Fibroblast of skin of scalp (primary cell): ENCODE measurements at regions not wholly inside any gene's neighbourhood (a gene's known extent, or its start where the extent isn't known, plus 50 kb on each side); places are given as distances from the start of the nearest gene placed in this dataset.

Source experiments
- DNase-seq: peaks from one replicate; pipeline ENCODE4 v3.0.0-alpha.2; 2013

DNA sequence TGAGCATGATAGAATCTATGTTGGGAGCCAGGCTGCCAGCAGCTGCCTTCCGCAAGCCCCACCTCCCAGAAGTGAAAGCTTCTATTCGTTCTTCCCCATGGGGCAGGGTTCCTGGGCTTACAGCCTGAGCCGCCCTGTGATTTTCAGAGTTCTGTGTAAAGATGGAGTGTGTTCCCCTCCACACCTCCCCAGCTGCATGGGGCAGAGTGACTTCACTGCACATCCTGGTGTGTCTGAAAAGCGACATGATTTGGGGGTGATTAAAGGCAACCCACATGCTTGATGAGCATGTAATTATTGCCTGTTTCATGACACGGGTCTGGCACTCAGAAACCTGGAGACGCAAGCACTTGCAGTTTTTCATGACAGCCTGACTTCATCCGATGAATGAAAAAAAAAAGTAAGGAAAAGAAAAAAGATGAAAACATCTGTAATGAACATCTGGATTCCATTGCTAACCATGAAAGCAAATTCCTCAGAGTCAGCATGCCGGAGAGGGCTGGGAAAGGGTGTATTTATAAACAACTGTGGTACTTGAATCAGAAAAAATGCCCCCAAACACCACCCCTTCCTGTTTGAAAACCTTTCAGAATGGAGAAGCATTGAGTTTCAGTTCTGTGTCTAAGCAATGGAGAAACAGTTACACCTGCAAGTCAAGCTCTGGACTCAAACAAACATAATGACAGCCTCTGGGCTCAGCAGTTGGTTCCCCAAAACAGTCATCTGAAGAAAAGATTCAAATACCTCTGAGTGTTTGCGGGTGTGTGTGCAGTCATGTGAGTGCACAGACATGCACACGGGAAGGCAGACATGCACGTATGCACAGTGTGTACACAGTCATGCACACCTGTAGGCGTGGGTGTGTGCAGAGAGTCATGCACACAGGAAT is 266.0 kb downstream of the ENGASE start:
- no peak for DNase-seq

DNA sequence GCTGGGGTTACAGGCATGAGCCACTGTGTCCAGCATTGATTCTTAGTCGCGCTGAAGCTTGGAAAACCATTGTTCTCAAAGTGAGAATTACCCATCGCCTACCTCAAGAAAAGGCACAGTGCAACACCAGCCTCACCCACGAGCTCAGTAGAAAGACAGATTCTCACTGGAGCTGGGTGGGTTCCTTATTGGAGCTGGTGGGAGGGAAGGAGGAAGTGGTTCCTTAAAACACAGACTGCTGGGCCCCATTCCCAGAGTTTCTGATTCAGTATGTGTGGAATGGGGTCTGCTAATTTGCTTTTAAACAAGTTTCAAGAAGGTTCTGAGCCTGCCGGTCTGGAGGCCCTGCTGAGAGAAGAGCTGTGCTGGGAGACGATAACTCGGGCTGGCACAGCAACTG is 264.7 kb downstream of the ENGASE start:
- no peak for DNase-seq

- peak; percentile 29 for DNase-seq
Measured at GRCh38 chr17:79338604-79339003, 264.0 kb downstream of the ENGASE start.

DNA sequence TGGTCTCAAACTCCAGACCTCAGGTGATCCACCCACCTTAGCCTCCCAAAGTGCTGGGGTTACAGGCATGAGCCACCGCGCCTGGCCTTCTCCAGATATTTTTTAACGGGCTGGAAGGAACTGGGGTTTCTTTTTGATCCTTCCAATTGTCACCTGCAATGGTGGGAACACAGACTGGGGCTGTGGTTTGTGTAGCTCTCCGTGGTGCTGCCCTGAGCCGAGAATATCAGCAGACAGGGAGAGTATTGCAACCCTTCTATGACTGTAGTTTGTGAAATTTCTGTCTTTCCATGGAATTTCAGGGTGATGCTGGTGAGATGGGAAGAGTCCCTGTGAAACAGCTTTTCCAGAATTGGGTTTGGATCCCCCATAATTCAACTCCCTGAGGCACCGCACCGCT is 263.5 kb downstream of the ENGASE start:
- no peak for DNase-seq

DNA sequence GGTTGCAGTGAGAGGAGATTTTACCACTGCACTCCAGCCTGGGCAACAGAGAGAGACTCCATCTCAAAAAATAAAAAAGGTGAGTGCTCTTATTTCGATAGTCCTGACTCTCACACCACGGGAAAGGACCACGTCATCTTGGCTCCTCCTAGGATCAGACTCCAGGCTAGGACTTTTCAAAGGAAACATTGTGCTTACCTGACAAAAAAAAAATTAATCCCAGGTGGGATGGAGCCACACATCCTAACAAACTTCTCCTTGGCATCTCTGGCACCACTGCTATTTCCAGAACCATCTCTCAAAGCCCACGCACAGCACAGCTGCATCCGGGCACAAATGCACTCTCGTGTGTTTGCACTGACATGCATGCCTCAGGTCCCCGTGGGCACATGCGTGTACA is 262.4 kb downstream of the ENGASE start:
- DNase-seq = no peak

GRCh38 chr17:79335456-79335855 is 260.8 kb downstream of the ENGASE start:
- DNase-seq = no peak

GRCh38 chr17:79332011-79332554 is 257.5 kb downstream of the ENGASE start:
- no peak for DNase-seq

DNA sequence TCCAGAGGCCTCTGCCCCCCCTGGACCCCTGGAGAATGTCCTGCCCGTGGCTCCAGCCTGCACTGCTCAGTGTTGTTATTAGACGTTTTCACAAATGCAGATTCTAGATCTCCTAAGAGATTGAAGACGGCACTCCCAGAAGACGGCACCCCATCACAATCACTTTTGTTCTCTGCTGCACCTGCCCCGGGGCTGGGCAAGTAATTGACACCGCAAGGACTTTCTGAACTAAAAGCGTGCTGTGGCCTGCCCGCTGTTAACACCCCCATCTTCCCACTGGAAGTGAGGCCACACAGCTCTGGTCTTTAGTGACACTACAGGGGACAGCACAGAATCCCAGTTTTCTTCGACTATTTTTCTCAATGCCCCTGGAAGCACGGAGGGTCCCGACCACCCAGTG is 256.9 kb downstream of the ENGASE start:
- DNase-seq = no peak

DNA sequence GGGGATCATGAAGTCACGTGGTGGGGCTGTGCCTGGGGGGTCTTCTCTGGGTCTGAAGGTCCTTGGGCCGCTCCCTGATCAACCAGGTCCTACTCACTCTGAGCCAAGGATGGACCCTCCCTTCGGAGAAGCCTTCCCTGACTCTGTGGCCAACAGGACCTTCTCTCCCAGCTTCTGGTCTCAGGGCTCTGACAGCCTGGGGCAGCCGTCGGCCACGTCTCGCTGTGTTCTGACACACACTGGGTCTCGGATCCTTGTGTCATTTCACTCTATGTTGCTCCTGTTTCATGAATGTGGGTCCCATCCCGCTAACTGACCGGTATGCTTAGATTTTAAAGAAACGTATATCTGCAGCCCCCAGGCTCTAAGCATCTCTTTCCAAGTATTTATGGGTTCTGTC is 256.1 kb downstream of the ENGASE start:
- DNase-seq = no peak

GRCh38 chr17:79330229-79330628 is 255.6 kb downstream of the ENGASE start:
- no peak for DNase-seq

DNA sequence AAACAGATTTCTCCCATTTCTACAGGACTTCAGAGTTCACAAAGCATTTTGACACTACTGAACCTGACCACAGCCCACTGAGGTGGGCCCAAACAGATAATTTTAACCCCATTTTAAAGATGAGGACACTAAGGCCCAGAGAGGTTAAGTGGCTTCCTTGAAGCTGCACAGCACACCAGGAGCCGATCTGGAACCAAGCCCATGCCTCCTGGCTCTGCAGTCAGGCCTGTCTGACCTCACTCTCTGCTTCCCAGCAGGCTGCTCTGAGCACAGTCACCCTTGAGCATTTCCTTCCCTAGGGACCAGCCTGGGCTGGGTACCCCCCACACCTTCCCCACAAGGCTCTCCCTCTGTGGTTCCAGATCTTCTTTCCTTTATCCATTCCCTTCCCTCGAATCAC is 252.2 kb downstream of the ENGASE start:
- DNase-seq = no peak

DNA sequence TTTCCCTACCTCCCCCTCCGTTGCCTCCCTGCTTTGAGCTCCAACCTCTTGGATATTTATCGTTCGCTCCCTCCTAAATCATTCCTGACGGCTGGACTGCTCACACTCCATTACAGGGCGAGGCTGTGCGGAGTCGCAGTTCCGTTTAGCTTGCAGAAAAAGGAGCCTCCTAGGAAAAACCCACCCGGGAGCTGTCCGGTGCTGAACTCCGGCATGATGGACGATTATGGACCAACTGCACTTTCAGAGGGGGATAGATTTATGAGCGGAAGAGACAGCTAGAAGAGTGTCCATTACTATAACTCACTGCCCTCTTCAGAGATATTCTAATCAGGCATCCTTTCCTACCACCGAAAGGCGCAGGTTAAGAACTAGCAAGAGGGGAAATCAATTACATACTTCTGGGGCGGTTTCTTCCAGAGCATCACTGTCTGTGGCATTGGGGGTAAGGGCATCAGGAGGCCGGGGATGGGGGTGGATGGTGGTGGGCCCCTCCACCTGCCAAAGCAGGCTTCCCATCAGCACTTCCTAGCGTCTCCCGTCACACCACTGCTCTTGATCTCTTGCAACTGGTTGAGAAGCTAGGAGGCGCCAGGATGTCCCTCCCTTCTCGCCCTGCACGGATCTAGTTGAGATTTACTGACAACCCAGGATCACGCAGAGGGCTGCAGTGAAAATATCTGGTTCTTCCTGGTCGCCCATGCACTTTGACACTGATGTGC is 251.2 kb downstream of the ENGASE start:
- DNase-seq = peak; percentile 14

- DNase-seq = no peak
Measured at GRCh38 chr17:79324194-79324593, 249.6 kb downstream of the ENGASE start.

- DNase-seq = no peak
Measured at GRCh38 chr17:79323566-79323965, 248.9 kb downstream of the ENGASE start.

DNA sequence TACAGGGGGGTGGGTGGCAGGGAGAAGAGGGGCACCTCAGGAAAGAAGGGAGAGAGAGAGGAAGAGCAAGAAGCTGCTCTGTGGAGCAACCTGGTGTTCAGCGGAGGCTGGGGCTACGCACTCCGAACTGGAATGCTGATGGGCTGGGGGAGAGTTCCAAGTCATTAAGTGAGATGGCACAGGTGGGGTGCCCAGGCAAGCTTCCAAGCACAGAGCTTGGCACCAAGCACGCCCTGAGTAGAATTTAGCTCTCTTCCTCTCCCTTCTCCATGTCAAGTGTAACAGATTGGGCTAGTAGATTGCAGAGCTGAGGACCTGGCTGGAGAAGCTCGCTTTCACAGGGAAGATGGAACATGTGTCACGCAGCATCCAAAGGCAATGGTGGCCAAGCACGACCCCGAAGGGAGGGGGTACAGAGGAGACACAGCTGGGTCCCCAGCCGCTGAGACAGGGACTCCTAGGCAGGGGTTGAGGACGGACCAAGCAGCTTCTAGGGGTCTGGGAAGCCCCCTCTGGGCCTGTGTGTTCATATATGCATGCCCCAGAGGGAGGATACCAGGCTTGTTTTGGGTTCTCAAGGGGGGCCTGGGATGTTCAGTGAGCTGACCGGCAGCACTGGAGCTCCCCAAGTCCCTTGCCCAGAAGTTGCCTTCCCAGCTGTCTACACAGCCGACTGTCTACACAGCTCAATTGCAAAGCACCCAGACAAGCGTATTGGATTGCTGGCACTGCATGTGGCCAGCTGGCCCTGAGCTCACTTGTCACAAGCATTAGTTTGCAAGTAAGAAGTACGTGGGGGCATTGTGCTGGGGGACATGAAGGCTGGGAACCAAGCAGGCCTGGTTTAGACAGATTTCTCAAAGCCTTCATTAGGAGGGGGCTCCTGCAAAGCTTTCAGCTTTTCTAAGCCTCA is 247.8 kb downstream of the ENGASE start:
- DNase-seq = no peak

- DNase-seq = no peak
Measured at GRCh38 chr17:79320331-79320730, 245.7 kb downstream of the ENGASE start.

DNA sequence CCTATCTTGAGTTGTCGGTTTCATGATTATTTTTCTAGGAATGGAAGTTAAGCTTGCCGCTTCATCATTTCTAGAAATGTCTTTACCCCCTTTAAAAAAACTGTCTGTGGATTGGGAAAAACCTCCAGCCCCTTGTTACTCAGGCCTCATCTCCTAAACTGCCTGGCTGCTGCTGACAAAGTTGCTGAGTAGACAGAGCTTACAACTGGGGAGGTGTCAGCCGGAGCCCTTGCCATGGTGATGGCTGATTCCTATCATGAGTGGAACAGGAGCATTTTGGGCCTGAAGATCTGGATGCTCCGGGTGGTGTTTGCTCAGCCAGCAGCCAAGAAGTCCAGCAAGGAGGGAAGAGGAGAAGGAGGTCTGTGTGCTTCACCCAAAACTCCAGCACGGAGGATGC is 243.3 kb downstream of the ENGASE start:
- DNase-seq = no peak

DNA sequence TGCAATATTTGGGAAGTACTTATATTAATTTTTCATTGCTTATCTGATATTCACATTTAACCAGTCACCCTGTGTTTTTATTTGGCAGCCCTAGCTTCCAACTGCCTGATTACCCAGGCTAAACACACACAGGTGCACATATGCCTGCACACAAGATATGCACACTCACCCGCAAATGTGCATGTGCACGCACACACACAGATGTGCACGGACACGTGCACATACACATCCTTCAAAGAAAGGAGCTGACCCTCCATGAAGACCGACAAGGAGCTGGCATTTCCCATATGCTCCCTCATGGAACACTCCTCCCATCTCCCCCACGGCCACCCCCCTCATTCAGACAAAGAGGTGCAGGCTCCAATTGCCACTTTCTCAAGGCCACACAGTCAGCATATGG is 242.2 kb downstream of the ENGASE start:
- DNase-seq = no peak

DNA sequence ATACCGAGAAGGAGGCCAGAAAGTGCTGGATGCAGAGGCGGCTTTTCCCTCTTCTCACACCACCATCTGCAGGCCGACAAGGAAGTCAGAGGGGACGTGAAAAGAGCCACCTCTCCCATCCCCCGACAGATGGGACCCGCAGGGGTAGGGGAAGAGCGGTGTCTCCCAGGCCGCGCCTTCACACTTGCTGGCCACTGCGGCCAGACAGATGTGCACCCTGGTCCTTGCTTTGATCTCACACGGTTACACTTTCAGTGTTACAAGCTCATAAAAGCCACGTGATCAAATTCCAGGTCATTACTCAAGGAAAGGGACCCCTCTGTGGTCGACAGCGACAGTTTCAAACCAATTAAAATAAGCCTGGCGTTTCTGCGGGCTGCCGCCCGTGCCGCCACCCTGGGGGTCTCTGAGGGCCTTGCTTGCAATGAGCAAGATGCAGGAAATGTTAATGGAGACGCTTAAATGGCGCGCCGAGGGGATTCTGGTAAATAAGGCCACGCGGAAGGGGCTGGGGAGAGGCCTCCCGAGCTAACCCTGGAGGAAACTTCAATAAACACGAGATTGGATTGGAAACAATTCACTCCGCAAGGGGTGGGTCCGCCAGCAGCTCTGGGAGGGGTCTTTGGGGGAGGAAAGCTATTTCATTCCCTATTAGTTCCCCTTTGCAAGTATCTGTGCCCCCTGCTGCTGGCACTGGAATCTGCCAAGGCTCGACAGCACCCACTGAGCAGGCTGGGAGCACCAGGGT is 240.9 kb downstream of the ENGASE start:
- DNase-seq = no peak

- no peak for DNase-seq
Measured at GRCh38 chr17:79314617-79315357, 240.2 kb downstream of the ENGASE start.

DNA sequence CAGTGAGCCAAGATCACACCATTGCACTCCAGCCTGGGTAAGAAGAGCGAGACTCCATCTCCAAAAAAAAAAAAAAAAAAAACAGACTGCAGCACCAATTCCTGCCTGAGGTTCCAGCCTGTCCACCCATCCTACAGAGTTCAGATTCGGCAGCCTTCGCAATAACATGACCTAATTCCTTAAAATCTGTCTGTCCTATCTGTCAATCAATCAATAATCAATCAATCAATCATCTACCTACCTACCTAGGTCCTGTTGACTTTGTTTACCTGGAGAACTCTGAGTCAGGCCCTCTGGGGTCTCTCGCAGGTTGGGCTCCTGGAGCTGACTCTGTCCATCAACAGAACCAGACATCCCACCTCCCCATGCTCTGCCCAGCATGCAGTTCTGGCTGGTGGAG is 236.7 kb downstream of the ENGASE start:
- DNase-seq = no peak
